SK-N-DZ (cell line): ENCODE measurements at regions not wholly inside any gene's neighbourhood (a gene's known extent, or its start where the extent isn't known, plus 50 kb on each side); places are given as distances from the start of the nearest gene placed in this dataset.
"Not testable (repeated sequence)": the region's sequence is repeated elsewhere in the genome, so short reads cannot be mapped to it uniquely, and the experiment has no call there.

Source experiments
- DNase-seq: peaks from one replicate; pipeline ENCODE4 v3.0.0-alpha.2; 2015; ENCODE audit warnings: low spot score

GRCh38 chr7:159209429-159209828 lies 64.8 kb upstream of the VIPR2 start:
- no peak for DNase-seq

GRCh38 chr7:159207951-159208350 lies 63.3 kb upstream of the VIPR2 start:
- no peak for DNase-seq

DNA sequence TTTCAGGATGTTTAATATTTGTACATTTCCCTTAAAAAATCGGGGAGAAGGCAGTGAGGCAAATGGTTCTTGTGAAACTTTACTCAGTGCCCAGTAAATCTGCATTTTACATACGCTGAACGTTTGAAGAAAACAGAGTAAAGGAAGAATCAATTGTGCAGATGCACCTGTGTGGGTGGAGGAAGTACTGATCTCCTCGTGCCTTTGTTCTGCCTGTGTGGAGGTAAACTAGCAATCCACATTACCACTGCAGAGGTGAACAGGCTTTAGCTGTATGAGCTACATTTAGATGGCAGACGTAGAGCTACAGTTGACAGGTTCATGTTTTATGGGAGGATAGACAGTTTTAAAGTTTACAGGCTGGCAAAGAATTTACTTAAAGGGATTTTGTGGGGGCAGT lies 62.7 kb upstream of the VIPR2 start:
- no peak for DNase-seq

GRCh38 chr7:159205833-159206232 lies 61.2 kb upstream of the VIPR2 start:
- no peak for DNase-seq

DNA sequence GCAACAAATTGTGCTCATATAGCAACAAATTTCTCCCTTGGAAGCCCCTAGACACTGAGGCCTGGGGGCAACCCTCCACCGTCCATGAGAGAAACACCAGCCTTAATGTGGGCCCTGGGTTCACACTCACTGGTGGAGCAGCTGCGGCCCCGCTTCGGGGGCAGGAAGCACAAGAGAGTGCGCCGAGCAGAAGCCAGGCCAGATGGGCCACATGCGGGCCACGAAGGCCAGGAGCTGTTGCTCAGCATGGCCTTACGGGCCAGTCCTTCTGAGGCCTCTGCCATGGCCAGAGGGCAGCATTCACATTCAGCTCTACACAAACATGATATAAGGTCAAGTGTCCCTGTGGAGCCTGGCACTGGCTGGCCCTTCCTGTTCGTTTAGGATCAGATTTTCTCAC lies 60.0 kb upstream of the VIPR2 start:
- DNase-seq = no peak

DNA sequence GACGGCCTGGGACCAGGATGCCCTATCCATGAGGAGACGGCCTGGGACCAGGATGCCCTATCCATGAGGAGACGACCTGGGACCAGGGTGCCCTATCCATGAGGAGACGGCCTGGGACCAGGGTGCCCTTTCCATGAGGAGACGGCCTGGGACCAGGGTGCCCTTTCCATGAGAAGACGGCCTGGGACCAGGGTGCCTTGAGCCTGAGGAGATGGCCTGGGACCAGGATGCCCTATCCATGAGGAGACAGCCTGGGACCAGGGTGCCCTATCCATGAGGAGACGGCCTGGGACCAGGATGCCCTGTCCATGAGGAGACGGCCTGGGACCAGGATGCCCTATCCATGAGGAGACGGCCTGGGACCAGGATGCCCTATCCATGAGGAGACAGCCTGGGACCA lies 58.6 kb upstream of the VIPR2 start:
- DNase-seq = not testable (repeated sequence)

DNA sequence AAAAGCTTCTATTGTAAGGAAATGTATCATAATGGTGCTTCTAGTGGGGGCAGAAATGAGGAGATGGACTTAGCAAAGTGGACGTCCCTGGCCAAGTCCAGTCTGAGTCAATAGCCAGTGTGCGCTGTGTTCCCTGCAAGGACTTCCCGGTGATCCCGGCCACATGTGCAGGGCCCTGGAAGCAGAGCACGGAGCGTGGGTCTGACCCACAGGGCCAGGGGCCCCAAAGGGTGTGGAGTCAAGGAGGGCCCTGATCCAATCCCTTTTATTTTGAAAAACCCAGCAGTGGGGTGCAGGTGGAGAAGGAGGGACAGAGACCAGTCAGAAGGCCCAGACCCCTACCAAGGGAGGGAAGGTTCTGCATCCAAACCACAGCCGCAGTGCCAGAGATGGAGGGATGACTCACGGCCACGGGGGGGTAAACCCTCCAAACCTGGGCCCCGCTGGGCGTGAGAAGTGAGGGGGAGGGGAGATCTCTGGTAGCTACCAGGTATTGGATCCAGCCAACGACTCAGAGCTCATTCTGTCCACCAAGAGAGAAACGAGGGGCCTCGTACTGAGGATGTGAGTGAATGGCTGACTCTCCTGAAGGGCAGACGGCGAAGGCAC lies 57.2 kb upstream of the VIPR2 start:
- DNase-seq = no peak

GRCh38 chr7:159200421-159200820 lies 55.8 kb upstream of the VIPR2 start:
- DNase-seq = no peak

DNA sequence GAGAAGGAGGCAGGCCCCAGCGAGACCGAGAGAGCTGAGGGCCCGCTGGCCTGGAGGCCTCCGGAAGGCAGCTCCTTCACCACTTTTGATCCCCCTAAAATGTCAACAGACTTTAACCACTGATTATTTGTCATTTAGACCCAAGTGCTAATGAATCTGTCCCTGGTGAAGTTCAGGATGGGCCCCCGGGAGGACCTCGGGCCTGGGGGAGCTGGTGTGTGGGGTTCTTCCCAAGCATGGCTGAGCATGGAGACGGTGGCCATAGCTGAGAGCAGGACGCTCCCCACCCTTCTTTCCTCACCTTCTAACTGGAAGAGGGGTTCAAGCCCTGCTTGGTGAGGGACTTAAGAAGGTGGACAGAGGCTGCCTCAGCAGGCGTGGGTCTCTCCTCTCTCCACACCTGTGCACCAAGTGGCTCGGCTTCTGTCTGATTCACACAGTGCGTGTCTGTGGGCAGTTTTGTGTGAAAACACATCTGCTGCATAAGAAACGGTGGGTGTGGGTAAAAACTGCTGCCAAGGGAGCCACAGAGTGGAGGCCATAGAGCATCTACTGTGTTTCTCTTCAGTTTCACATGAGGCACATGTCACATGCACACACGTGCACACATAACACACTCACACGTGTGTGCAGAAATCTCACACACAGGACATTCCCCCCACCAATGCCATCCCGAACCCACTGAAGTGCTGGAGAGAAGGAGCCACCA lies 53.5 kb upstream of the VIPR2 start:
- no peak for DNase-seq

GRCh38 chr7:159197066-159197975 lies 52.7 kb upstream of the VIPR2 start:
- peak; percentile 76 for DNase-seq

DNA sequence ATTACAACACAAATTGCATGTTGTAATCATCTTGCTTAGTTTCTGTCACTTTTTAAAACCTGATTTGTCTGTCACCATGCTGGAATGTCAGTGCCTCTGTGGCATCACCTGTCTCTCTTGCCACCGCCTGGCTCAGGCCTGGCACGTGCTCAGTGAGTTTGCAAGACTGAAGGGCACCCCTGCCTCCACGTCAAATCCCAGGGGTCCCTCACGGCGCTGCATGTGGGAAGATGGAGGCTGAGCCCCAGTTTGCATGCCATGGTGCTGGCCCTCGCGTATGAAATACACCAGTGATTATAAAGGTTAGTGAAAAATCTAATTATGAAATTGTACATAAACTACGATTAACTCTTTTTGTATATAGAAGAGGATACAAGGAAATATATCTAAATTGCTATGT lies 51.9 kb upstream of the VIPR2 start:
- DNase-seq = no peak

- no peak for DNase-seq
Observed at GRCh38 chr7:159195946-159196345, 51.3 kb upstream of the VIPR2 start.
